Calu3 (cell line): ENCODE measurements at regions not wholly inside any gene's neighbourhood (a gene's known extent, or its start where the extent isn't known, plus 50 kb on each side); places are given as distances from the start of the nearest gene placed in this dataset.
A peak's percentile ranks its signal among the peaks of the same experiment; 100 is the strongest.

Source experiments
- BruUV-seq: library from RNA; stranded (reverse); fragments of 400-500 nt; replicated peaks from 2 replicates; lab custom pipeline; 2021; lab: Mats Ljungman, UMichigan
- CTCF ChIA-PET: fragments of 300-600 bp; sonication (Branson Sonifier 250); formaldehyde crosslinking; loops from one replicate; lab custom pipeline; 2022; ENCODE audit warnings: antibody characterized with exemption; lab: Charles Lee
- DNase-seq: peaks from one replicate; pipeline ENCODE4 v3.0.0; 2022
- H3K27ac Mint-ChIP-seq: one replicate; pipeline ENCODE4 v1.8.0; 2022; ENCODE audit warnings: mixed read lengths; ENCODE audit not compliant: unreplicated experiment
- H3K27me3 Mint-ChIP-seq: one replicate; pipeline ENCODE4 v1.8.0; 2022; ENCODE audit warnings: mixed read lengths; ENCODE audit not compliant: unreplicated experiment
- H3K36me3 Mint-ChIP-seq: one replicate; pipeline ENCODE4 v1.8.0; 2022; ENCODE audit warnings: mild to moderate bottlenecking, moderate library complexity, mixed read lengths; ENCODE audit not compliant: insufficient read depth, unreplicated experiment
- H3K4me1 Mint-ChIP-seq: one replicate; pipeline ENCODE4 v1.8.0; 2022; ENCODE audit warnings: mild to moderate bottlenecking, low read depth, mixed read lengths; ENCODE audit not compliant: unreplicated experiment
- H3K4me3 Mint-ChIP-seq: one replicate; pipeline ENCODE4 v1.8.0; 2022; ENCODE audit warnings: mild to moderate bottlenecking, low read depth, moderate library complexity, mixed read lengths; ENCODE audit not compliant: unreplicated experiment
- H3K9me3 Mint-ChIP-seq: one replicate; pipeline ENCODE4 v1.8.0; 2022; ENCODE audit warnings: low read depth, mixed read lengths; ENCODE audit not compliant: unreplicated experiment
- CTCF ChIP-seq: fragments of 200-600 bp; IDR thresholded peaks from one replicate; pipeline ENCODE4 v1.8.0; 2022; ENCODE audit warnings: antibody characterized with exemption; ENCODE audit not compliant: unreplicated experiment
- intact Hi-C: fragments of 100-400 bp; cut with micrococcal nuclease; formaldehyde crosslinking; loops from one replicate; pipeline ENCODE4 v1.10.0; 2022; ENCODE audit not compliant: unreplicated experiment

- BruUV-seq: no TSS peak
- H3K36me3 Mint-ChIP-seq: no peaks in the 10 kb centered on the region
- no peak overlapping the region for H3K4me3 Mint-ChIP-seq
- peak; percentile 5 for DNase-seq
- H3K27ac Mint-ChIP-seq: no peak overlapping the region
- peaks cover 15% of the 10 kb centered on the region for H3K27me3 Mint-ChIP-seq
- H3K4me1 Mint-ChIP-seq: peaks cover 20% of the 10 kb centered on the region
- intact Hi-C loops: loop anchor here (2.0 to 5.0 kb wide), 2 partner anchors 80 to 124 kb away; no protein-coding TSS in a partner anchor
- H3K9me3 Mint-ChIP-seq: peaks cover 11% of the 10 kb centered on the region
- TF ChIP-seq CTCF: no peak
- CTCF ChIA-PET: interaction anchor here (1.2 kb wide), 1 partner anchor 124 kb away, joined by 3 read pairs; no protein-coding TSS in a partner anchor
These were observed 217.9 kb downstream of the TBX18 start for GRCh38 chr6:84546427-84546914.

GRCh38 chr6:84539122-84539856, 225.1 kb downstream of the TBX18 start:
- intact Hi-C loops: no loop called here
- BruUV-seq: no TSS peak
- H3K27me3 Mint-ChIP-seq: peaks cover 20% of the 10 kb centered on the region

GRCh38 chr6:84536885-84537638, 227.3 kb downstream of the TBX18 start:
- H3K9me3 Mint-ChIP-seq: peaks cover 5% of the 10 kb centered on the region
- CTCF ChIA-PET: interaction anchor here (1.0 kb wide), 1 partner anchor 109 kb away, joined by 4 read pairs; no protein-coding TSS in a partner anchor
- no peaks in the 10 kb centered on the region for H3K4me1 Mint-ChIP-seq
- no peaks in the 10 kb centered on the region for H3K36me3 Mint-ChIP-seq
- BruUV-seq: no TSS peak
- H3K27ac Mint-ChIP-seq: no peak overlapping the region
- TF ChIP-seq CTCF: no peak
- peaks cover 11% of the 10 kb centered on the region for H3K27me3 Mint-ChIP-seq
- intact Hi-C loops: no loop called here
- no peak overlapping the region for H3K4me3 Mint-ChIP-seq
- no peak for DNase-seq

More at GRCh38 chr6:84539122-84539856, 225.1 kb downstream of the TBX18 start:
- DNase-seq: no peak
- TF ChIP-seq CTCF: no peak
- Mint-ChIP-seq H3K36me3 (no peaks in the 10 kb centered on the region), H3K9me3 (peaks cover 10% of the 10 kb centered on the region), H3K27ac (no peak overlapping the region), H3K4me1 (no peaks in the 10 kb centered on the region), H3K4me3 (no peak overlapping the region)
- CTCF ChIA-PET: no interaction called here

- no peak for TF ChIP-seq CTCF
- CTCF ChIA-PET: no interaction called here
- BruUV-seq: no TSS peak
- DNase-seq: no peak
- no peaks in the 10 kb centered on the region for H3K9me3 Mint-ChIP-seq
- H3K27ac Mint-ChIP-seq: no peak overlapping the region
- intact Hi-C loops: no loop called here
- H3K4me3 Mint-ChIP-seq: no peak overlapping the region
- no peaks in the 10 kb centered on the region for H3K4me1 Mint-ChIP-seq
- H3K36me3 Mint-ChIP-seq: no peaks in the 10 kb centered on the region
- no peaks in the 10 kb centered on the region for H3K27me3 Mint-ChIP-seq
These were observed 236.2 kb downstream of the TBX18 start for GRCh38 chr6:84528201-84528600.
